SHP77 treated with DMSO at 0.1 percent for 48 hours (cell line): ENCODE measurements at regions not wholly inside any gene's neighbourhood (a gene's known extent, or its start where the extent isn't known, plus 50 kb on each side); places are given as distances from the start of the nearest gene placed in this dataset.
"Not testable (repeated sequence)": the region's sequence is repeated elsewhere in the genome, so short reads cannot be mapped to it uniquely, and the experiment has no call there.

ENCODE experiments used
- DNase-seq: peaks from one replicate; lab custom pipeline; 2025; lab: John Stamatoyannopoulos, UW

DNA sequence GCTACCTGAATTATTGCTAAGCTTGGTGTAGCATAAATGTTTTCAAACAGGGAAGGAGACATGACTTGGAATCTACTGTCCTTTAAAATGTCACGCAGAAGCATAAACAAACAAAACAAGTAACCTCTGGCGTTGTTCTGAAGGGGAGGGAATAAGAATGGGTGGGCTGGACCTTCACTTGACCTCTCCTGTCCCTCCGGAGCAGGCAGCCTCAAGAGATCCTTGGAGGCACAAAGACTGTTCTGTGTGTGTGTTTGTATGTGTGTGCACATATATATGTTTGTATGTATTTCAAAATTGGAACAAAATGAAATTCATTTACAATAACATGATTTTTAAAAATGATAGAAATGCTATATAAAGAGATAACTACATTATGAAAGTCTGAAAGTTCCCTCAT is 91.3 kb upstream of the DCLK2 start:
- no peak for DNase-seq

DNA sequence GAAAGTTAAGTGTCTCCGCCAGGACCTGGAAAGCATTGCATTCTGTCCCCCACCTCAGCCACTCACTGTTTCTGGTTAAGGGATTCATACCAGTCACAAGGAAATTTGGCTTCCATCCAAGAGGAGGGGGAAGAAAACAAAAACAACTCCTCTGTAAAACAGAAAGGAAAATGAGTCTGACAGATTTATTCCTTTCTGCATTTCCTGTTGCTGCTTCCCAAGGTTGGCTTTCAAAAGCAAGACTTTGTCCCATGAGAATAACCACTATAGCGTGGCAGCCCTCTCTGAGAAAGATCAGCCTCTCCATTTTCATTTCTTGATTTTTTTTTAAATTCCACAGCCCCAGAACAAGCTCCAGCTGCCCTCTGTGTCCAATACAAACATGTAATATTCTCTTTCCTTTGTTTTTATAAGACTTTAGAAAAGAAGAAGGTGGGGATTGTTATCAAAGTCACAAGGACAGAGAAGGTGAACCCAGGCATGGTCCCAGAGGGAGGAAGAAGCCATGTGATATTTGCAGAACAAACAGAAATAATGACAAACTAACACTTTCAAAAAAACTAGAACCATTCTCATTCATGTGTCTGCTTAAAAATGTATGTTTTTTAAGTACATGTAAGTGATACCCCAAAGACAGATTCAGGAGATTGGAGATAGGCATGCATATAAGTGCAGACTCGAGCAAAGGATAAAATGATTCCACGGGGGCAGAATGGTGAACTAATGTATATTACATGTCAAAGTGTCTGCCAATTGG is 90.7 kb upstream of the DCLK2 start:
- DNase-seq, result no peak

DNA sequence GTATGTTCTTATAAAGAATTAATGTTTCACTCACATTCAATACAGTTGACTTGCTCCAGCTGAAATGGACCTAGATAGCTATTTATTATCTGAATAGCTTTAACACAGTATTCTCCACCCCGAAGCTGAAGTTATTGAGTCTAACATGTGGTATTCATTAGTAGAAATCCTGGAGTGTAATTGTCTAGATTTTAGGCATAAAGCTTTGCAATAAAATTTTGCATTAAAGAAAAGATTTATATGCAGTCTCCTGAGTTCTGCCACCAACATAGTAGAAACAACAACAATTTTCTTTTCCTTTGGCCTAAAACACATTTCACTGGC is 90.2 kb upstream of the DCLK2 start:
- no peak for DNase-seq

- DNase-seq, result no peak
Observed at GRCh38 chr4:149993030-149993429, 85.2 kb upstream of the DCLK2 start.

GRCh38 chr4:149995134-149995756 is 83.0 kb upstream of the DCLK2 start:
- no peak for DNase-seq

GRCh38 chr4:149997881-149998421 is 80.3 kb upstream of the DCLK2 start:
- no peak for DNase-seq

- DNase-seq, result peak; percentile 34
Observed at GRCh38 chr4:149999485-150000074, 78.7 kb upstream of the DCLK2 start.

GRCh38 chr4:150001815-150002214 is 76.4 kb upstream of the DCLK2 start:
- no peak for DNase-seq

- no peak for DNase-seq
Observed at GRCh38 chr4:150002561-150002960, 75.7 kb upstream of the DCLK2 start.

DNA sequence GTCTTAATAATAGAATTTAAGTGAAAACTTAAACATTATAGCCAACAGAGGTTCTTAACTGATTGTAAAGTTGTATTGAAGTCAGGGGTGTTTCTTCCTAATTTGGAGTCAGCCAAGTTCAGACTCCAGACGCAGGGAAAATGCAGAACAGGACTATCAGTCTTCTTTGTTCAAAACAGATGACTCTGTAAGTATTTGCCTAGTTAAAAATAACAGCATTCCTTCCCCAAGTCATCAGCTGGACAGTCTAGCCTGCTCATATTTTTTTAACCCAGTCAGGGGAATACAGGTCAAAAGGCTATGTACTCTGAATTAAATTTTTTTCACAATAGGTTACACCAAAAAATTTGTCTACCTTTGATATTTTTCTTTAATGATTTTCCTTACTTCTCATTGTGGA is 73.8 kb upstream of the DCLK2 start:
- no peak for DNase-seq

- DNase-seq, result no peak
Observed at GRCh38 chr4:150005537-150005936, 72.7 kb upstream of the DCLK2 start.

DNA sequence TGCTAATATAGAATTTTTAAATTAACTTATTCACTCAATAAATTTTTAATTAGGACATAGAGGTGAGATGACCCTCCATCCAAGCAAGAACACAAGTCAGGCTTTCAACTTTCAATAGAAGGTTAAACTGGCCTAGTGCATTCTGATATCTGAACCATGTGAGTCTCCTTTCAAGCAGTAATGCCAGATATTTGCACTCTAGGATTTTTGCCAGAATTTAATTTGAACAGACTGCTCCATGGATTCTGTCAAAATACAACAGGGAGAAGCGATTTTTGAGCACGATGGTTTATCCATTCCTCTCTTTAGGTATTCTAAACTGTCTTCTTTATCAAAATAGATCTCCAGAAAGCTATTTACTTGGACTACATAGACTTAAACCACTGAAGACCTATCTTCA is 72.0 kb upstream of the DCLK2 start:
- no peak for DNase-seq

GRCh38 chr4:150007512-150007911 is 70.7 kb upstream of the DCLK2 start:
- DNase-seq, result no peak

DNA sequence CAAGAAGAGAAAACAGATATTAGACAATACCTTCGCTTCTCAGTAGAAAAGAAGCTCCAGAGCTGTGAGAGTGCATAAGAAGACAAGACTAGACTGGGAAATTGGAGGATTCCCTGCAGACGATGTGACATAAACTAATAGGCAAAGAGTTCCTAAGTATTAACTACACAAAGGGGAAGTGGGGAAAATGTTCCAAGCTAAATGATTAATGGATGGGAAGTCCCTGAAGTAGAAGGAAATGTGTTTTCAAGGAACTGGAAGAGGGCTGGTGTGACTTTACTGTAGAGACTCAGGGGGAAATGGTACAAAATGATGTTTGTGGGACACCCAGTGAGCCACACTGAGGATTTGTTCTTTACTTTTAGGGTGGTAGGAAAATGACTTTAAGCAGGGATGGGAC is 69.7 kb upstream of the DCLK2 start:
- no peak for DNase-seq

GRCh38 chr4:150009533-150009932 is 68.7 kb upstream of the DCLK2 start:
- no peak for DNase-seq

DNA sequence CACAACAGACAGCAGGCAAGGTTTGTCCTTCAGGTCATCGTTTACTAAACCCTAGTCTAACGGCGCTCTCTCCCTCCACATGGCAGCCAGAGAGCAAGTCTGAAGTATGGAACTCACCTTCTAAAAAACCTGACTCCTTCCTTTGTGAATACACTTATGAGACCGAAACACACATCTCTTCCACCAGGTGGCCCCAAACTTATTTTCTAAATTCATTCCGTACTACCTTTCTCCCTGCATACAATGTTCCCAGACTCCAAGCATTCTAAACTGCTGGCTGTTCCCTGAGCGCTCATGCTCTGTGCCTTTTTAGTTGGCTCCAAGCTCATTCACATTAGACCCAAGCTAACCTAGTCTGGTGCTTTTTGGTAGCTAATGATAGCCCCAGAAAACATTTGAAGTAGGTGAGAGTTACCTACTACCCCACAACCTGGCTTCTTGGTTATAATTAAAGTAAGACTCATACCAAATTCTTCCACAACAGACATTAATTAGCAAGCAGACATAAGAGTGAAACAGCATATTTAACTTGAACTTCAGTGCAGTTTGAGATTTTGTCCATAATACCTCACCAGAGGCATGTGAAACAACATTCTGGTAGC is 67.6 kb upstream of the DCLK2 start:
- peak; percentile 2 for DNase-seq

DNA sequence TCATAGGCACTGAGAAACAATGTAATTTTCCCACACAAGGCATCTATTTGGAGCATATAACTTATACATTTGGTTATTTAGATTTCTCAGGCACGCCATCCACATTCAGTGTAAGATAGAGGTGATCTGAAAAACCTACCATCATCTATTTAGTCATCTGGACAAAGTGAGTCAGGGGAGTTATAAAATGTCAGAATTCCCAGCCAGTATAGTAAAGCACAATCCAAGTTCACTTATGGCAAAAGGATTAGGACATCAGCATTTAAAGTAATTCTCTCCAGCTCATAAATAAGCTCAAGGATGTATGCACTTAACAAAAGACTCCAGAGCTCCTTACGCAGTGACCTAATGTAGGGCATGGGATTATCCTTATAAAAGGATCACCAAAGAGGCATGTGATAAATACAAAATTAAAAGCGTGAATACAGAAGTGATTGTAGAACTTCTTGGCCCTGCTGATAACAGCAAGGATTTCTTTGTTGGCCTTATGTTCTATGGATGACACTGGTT is 65.3 kb upstream of the DCLK2 start:
- no peak for DNase-seq

DNA sequence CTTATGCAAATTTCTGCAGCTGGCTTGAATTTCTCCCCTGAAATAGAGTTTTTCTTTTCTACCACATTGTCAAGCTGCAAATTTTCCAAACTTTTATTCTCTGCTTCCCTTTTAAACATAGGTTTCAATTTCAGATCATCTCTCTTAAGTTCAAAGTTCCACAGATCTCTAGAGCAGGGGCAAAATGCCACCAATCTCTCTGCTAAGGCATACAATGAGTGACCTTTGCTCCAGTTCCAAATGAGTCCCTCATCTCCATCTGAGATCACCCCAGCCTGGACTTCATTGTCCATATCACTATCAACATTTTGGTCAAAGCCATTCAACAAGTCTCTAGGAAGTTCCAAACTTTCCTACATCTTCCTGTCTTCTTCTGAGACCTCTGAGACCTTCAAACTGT is 62.3 kb upstream of the DCLK2 start:
- not testable (repeated sequence) for DNase-seq

DNA sequence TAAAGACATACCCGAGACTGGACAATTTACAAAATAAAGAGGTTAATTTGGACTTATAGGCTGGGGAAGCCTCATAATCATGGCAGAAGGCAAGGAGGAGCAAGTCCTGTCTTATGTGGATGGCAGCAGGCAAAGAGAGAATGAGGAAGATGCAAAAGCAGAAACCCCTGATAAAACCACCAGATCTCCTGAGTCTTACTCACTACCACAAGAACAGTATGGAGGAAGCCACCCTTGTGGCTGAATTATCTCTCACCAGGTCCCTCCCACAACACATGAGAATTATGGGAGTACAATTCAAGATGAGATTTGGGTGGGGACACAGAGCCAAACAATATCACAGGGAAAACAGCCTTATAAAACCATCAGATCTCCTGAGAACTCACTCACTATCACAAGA is 61.6 kb upstream of the DCLK2 start:
- DNase-seq, result not testable (repeated sequence)

- no peak for DNase-seq
Observed at GRCh38 chr4:150018257-150018656, 60.0 kb upstream of the DCLK2 start.

DNA sequence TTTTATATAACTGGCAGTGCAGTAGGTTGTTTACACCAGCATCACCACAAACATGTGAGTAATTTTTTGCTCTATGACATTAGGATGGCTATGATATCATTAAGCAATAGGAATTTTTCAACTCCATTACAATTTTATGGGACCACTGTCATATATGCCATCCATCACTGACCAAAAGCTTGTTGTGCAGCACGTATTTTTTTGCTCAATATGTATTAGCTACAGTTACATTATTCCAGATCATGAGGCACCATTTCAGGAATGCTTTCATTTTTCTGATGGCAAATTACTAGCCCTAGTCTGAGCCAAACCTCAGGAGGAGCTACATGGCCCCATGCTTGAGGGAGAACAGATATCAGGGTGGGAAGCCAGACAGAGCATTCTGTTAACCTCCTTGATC is 56.8 kb upstream of the DCLK2 start:
- no peak for DNase-seq

- no peak for DNase-seq
Observed at GRCh38 chr4:150023489-150023888, 54.8 kb upstream of the DCLK2 start.

- not testable (repeated sequence) for DNase-seq
Observed at GRCh38 chr4:150026987-150027386, 51.3 kb upstream of the DCLK2 start.
